ENCODE measurements at regions not wholly inside any gene's neighbourhood (a gene's known extent, or its start where the extent isn't known, plus 50 kb on each side); places are given as distances from the start of the nearest gene placed in this dataset.

DNA sequence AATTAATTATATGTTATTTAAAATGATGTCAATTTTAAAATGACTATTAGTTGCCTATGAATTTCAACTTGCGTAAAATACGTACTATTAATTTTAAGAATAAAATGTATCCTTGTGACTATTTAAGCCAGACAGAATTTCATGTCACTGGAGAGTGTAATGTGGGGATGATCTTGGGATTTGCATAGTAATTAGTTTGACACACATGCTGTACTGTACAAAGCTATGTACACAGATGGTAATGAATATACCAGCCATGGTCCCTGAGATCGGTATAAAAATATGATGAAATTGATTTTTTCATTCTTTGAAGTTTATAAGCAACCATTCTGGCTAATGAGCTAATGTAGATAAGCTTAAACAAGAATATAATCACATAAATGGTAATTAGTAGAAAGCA lies 134.4 kb upstream of the ROBO1 start:
- no peaks in the 10 kb centered on the region; the same call in 1 of the 2 replicates for H3K4me1 ChIP-seq (ENCODE audit: control insufficient read depth, insufficient read depth, low read length)
- no peaks in the 10 kb centered on the region for H3K27me3 ChIP-seq (ENCODE audit: control insufficient read depth, insufficient read depth, low read length)
- BruUV-seq (replicated peaks), result no TSS peak
- ATAC-seq (no peak), DNase-seq (ENCODE audit: low read depth, low spot score) (no peak)
- ChIA-PET CTCF (no interaction called here), POLR2A (no interaction called here)
- H3K9me3 ChIP-seq (ENCODE audit: control insufficient read depth, insufficient read depth, low read depth, low read length), result no peaks in the 10 kb centered on the region
- no peaks in the 10 kb centered on the region for H3K36me3 ChIP-seq (ENCODE audit: control insufficient read depth, insufficient read depth, low read length)
- intact Hi-C loops (cut with micrococcal nuclease; ENCODE audit: unreplicated experiment), result no loop called here
- H3K27ac ChIP-seq (ENCODE audit: low read length), result no peak overlapping the region
- H3K4me3 ChIP-seq (ENCODE audit: low read depth in 2 of 2, low read length in 2 of 2), result no peak overlapping the region
- no peak for TF ChIP-seq REST (IDR thresholded peaks at IDR 0.05; ENCODE audit: insufficient read depth in 1 of 2, low read depth in 2 of 2, low read length in 1 of 2)
- TF ChIP-seq CTCF (IDR thresholded peaks at IDR 0.05), result no peak
- TF ChIP-seq TCF7L2 (IDR thresholded peaks at IDR 0.05; ENCODE audit: low read depth, low read length), result no peak
- no peak for TF ChIP-seq SIN3A (IDR thresholded peaks at IDR 0.05; ENCODE audit: borderline replicate concordance, insufficient read depth, low read depth, low read length)
- no peak for TF ChIP-seq POLR2AphosphoS5 (IDR thresholded peaks at IDR 0.05; ENCODE audit: low read depth, low read length)
- in situ Hi-C loops (cut with HindIII; ENCODE audit: low pct_unique_long_range_greater_than_20kb, low sequenced_read_pairs), result no loop called here

DNA sequence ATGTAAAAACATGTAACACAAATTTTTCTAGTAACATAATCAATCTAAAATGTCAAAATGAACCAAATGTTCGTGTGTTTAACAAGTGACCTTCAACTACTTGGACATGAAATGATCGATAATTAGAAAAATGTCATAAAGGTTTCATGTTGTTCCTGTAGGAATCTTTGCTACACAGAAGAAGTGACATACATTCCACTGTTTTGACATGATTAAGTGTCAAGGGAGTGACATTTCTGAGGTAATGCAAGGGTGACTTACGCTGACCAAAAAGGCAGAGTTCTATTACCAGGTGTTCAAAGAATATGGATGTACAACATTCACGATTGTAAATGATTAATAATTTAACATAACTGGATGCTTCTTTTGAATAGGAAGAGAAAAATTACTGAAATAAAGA lies 131.1 kb upstream of the ROBO1 start:
- in situ Hi-C loops (cut with HindIII; ENCODE audit: low pct_unique_long_range_greater_than_20kb, low sequenced_read_pairs) (no loop called here), intact Hi-C loops (cut with micrococcal nuclease; ENCODE audit: unreplicated experiment) (no loop called here)
- no TSS peak for BruUV-seq (replicated peaks)
- ATAC-seq (no peak), DNase-seq (ENCODE audit: low read depth, low spot score) (no peak)
- POLR2A ChIA-PET, result no interaction called here
- no peak for TF ChIP-seq SIN3A (IDR thresholded peaks at IDR 0.05; ENCODE audit: borderline replicate concordance, insufficient read depth, low read depth, low read length)
- TF ChIP-seq TCF7L2 (IDR thresholded peaks at IDR 0.05; ENCODE audit: low read depth, low read length), result no peak
- no peak for TF ChIP-seq CTCF (IDR thresholded peaks at IDR 0.05)
- no peak for TF ChIP-seq REST (IDR thresholded peaks at IDR 0.05; ENCODE audit: insufficient read depth in 1 of 2, low read depth in 2 of 2, low read length in 1 of 2)
- no peak for TF ChIP-seq POLR2AphosphoS5 (IDR thresholded peaks at IDR 0.05; ENCODE audit: low read depth, low read length)
- CTCF ChIA-PET, result no interaction called here
- Histone ChIP-seq H3K4me1 (ENCODE audit: control insufficient read depth, insufficient read depth, low read length) (no peaks in the 10 kb centered on the region; the same call in 1 of the 2 replicates), H3K27ac (ENCODE audit: low read length) (no peak overlapping the region), H3K4me3 (ENCODE audit: low read depth in 2 of 2, low read length in 2 of 2) (no peak overlapping the region), H3K36me3 (ENCODE audit: control insufficient read depth, insufficient read depth, low read length) (no peaks in the 10 kb centered on the region), H3K9me3 (ENCODE audit: control insufficient read depth, insufficient read depth, low read depth, low read length) (no peaks in the 10 kb centered on the region), H3K27me3 (ENCODE audit: control insufficient read depth, insufficient read depth, low read length) (no peaks in the 10 kb centered on the region)

All from Panc1 (cell line).